ENCODE measurements at regions not wholly inside any gene's neighbourhood (a gene's known extent, or its start where the extent isn't known, plus 50 kb on each side); places are given as distances from the start of the nearest gene placed in this dataset.

DNA sequence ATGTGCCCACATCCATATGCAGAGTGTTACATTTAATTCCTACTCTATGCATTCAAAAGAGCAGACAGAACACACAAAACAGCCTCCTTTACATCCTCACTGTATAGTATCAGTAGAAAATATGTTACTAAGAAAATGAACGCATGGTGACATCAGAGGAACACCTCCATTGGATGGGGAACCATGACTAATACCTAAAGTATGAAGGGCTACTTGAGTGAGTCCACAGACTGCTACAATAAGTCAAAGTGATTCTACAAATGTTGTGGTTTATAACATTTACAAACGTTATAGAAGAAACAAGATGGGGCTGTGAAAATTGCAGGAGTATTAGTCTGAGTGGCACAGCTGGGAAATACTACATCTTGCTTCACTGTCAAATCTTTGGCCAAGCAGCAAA is 1830.9 kb upstream of the PIK3C3 start:
- TF ChIP-seq SIN3A (IDR thresholded peaks at IDR 0.05; ENCODE audit: borderline replicate concordance, insufficient read depth, low read length), result no peak

- TF ChIP-seq SIN3A (IDR thresholded peaks at IDR 0.05; ENCODE audit: borderline replicate concordance, insufficient read depth, low read length) (no peak), POLR2AphosphoS5 (IDR thresholded peaks at IDR 0.05; ENCODE audit: low read depth, low read length) (no peak), TAF1 (IDR thresholded peaks at IDR 0.05; ENCODE audit: borderline replicate concordance, insufficient read depth, low read length) (no peak), FOXP2 (optimal IDR thresholded peaks at IDR 0.05; ENCODE audit: borderline replicate concordance, extremely low read depth, extremely low read length, insufficient read depth) (no peak)
- TF ChIP-seq, protein P1, sequence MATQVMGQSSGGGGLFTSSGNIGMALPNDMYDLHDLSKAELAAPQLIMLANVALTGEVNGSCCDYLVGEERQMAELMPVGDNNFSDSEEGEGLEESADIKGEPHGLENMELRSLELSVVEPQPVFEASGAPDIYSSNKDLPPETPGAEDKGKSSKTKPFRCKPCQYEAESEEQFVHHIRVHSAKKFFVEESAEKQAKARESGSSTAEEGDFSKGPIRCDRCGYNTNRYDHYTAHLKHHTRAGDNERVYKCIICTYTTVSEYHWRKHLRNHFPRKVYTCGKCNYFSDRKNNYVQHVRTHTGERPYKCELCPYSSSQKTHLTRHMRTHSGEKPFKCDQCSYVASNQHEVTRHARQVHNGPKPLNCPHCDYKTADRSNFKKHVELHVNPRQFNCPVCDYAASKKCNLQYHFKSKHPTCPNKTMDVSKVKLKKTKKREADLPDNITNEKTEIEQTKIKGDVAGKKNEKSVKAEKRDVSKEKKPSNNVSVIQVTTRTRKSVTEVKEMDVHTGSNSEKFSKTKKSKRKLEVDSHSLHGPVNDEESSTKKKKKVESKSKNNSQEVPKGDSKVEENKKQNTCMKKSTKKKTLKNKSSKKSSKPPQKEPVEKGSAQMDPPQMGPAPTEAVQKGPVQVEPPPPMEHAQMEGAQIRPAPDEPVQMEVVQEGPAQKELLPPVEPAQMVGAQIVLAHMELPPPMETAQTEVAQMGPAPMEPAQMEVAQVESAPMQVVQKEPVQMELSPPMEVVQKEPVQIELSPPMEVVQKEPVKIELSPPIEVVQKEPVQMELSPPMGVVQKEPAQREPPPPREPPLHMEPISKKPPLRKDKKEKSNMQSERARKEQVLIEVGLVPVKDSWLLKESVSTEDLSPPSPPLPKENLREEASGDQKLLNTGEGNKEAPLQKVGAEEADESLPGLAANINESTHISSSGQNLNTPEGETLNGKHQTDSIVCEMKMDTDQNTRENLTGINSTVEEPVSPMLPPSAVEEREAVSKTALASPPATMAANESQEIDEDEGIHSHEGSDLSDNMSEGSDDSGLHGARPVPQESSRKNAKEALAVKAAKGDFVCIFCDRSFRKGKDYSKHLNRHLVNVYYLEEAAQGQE (IDR thresholded peaks at IDR 0.05; ENCODE audit: insufficient read depth in 1 of 2, low read depth in 2 of 2, low read length in 2 of 2), result no peak
Measured at GRCh38 chr18:40120796-40121391, 1834.1 kb upstream of the PIK3C3 start.

DNA sequence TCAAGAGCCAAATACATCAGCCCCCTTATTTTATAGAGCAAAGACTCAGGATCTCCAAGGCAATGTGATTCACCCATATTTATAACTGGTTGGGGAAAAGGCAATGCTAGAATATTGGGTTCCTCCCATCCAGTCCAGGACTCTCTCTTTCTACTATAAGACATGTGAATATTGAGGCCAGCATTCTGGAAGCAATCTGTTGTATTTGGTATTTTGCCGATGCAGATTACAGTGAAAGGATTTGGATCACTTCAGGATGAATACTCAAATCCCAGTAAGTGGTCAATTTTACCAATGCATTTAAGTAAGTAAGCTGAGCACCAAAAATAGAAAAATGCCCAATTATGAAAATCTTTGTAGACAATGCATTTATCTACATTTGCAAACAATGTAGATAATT is 1834.7 kb upstream of the PIK3C3 start:
- TF ChIP-seq SIN3A (IDR thresholded peaks at IDR 0.05; ENCODE audit: borderline replicate concordance, insufficient read depth, low read length) (no peak), TAF1 (IDR thresholded peaks at IDR 0.05; ENCODE audit: borderline replicate concordance, insufficient read depth, low read length) (no peak)

GRCh38 chr18:40110455-40110854 is 1844.6 kb upstream of the PIK3C3 start:
- no peak for TF ChIP-seq FOXP2 (optimal IDR thresholded peaks at IDR 0.05; ENCODE audit: borderline replicate concordance, extremely low read depth, extremely low read length, insufficient read depth)
- no peak for TF ChIP-seq POLR2AphosphoS5 (IDR thresholded peaks at IDR 0.05; ENCODE audit: low read depth, low read length)
- no peak for TF ChIP-seq TAF1 (IDR thresholded peaks at IDR 0.05; ENCODE audit: borderline replicate concordance, insufficient read depth, low read length)
- TF ChIP-seq, protein P1 (IDR thresholded peaks at IDR 0.05; ENCODE audit: insufficient read depth in 1 of 2, low read depth in 2 of 2, low read length in 2 of 2), result no peak
- no peak for TF ChIP-seq SIN3A (IDR thresholded peaks at IDR 0.05; ENCODE audit: borderline replicate concordance, insufficient read depth, low read length)

DNA sequence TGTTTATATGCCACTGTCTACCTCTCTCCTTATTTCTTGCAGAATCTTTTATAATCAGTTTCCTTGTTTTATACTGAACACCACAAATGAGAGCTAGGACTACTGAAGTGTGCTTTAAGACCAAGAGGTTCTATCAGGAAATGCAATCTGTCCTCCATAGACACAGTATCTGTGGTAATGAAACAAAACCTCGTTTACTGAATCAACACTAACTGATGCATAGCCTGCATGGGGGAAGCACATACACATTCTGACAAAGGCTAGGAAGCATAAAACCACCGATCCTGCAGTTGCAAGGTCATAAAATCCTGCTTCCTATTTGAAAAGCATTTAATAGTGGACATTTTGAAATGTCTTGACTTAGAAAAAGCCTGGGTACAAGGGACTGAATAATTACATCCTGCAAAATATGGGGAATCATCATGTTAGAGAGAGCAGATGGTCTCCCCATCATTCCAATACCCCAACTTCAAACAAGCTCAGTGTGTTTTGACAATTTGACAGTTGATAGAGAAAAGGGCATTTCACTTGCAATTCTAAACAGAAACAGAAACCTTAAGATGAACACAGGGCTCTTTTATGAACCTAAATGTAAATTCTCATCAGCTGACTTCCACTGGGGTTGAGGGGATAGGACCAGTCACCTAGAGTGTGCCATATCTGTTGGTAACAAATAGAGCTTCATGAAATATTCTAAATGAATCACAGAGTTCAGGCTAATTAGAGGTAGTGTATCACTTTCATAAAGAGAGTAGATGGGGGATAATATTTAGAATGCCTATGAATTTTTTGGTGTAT is 1845.6 kb upstream of the PIK3C3 start:
- no peak for TF ChIP-seq FOXP2 (optimal IDR thresholded peaks at IDR 0.05; ENCODE audit: borderline replicate concordance, extremely low read depth, extremely low read length, insufficient read depth)

GRCh38 chr18:40108596-40108995 is 1846.4 kb upstream of the PIK3C3 start:
- TF ChIP-seq POLR2AphosphoS5 (IDR thresholded peaks at IDR 0.05; ENCODE audit: low read depth, low read length), result no peak
- no peak for TF ChIP-seq TAF1 (IDR thresholded peaks at IDR 0.05; ENCODE audit: borderline replicate concordance, insufficient read depth, low read length)
- TF ChIP-seq, protein P1 (IDR thresholded peaks at IDR 0.05; ENCODE audit: insufficient read depth in 1 of 2, low read depth in 2 of 2, low read length in 2 of 2), result no peak
- no peak for TF ChIP-seq FOXP2 (optimal IDR thresholded peaks at IDR 0.05; ENCODE audit: borderline replicate concordance, extremely low read depth, extremely low read length, insufficient read depth)
- TF ChIP-seq SIN3A (IDR thresholded peaks at IDR 0.05; ENCODE audit: borderline replicate concordance, insufficient read depth, low read length), result no peak

Measured in PFSK-1 (cell line).